HEK293 (cell line): ENCODE measurements at regions not wholly inside any gene's neighbourhood (a gene's known extent, or its start where the extent isn't known, plus 50 kb on each side); places are given as distances from the start of the nearest gene placed in this dataset.

ENCODE experiments used
- CTCF ChIA-PET: fragments of 350-600 bp; formaldehyde crosslinking; extraction: SDS; loops from one replicate; lab custom pipeline; 2021; ENCODE audit warnings: antibody characterized with exemption; lab: Yijun Ruan, JAX
- POLR2A ChIA-PET: fragments of 300-600 bp; formaldehyde crosslinking; extraction: SDS; loops from one replicate; lab custom pipeline; 2020; ENCODE audit warnings: antibody characterized with exemption, inconsistent platforms; lab: Yijun Ruan, JAX
- H3K27ac ChIP-seq: fragments of 200-500 bp; sonication (Bioruptor generic); 2 replicates; pipeline ENCODE4 v1.5.1; 2014; ENCODE audit warnings: low read depth, low read length, control low read depth, inconsistent platforms; ENCODE audit errors: extremely low read depth
- H3K36me3 ChIP-seq, 2 experiments: fragments of 200-500 bp in 1 of 2; sonication (Bioruptor generic) in 1 of 2; 1 replicate in 1 of 2; 2 replicates in 1 of 2; pipeline ENCODE4 v1.5.1; 2014 to 2017; ENCODE audit warnings: inconsistent platforms in 2 of 2, low read length in 2 of 2; ENCODE audit not compliant: control insufficient read depth in 2 of 2, insufficient read depth in 1 of 2
- H3K4me1 ChIP-seq: fragments of 200-500 bp; sonication (Bioruptor generic); 2 replicates; pipeline ENCODE4 v1.5.1; 2014; ENCODE audit warnings: mild to moderate bottlenecking, low read length, inconsistent platforms; ENCODE audit not compliant: control insufficient read depth, insufficient read depth
- H3K4me3 ChIP-seq: 2 replicates; pipeline ENCODE4 v1.5.1; 2011; ENCODE audit warnings: low read depth, mild to moderate bottlenecking, control low read depth, low read length, moderate library complexity
- H3K9me3 ChIP-seq: fragments of 200-500 bp; sonication (Bioruptor generic); 2 replicates; pipeline ENCODE4 v1.5.1; 2014; ENCODE audit warnings: low read depth, low read length, inconsistent platforms; ENCODE audit not compliant: control insufficient read depth, insufficient read depth
- BCL11A ChIP-seq: fragments of 450-650 bp; formaldehyde crosslinking; IDR thresholded peaks from 2 replicates; pipeline ENCODE4 v1.5.1; 2016; ENCODE audit warnings: low read depth, missing biosample characterization, missing genetic modification characterization
- PATZ1 ChIP-seq: fragments of 450-650 bp; formaldehyde crosslinking; IDR thresholded peaks from 2 replicates; pipeline ENCODE4 v1.5.1; 2016; ENCODE audit warnings: missing biosample characterization, missing genetic modification characterization
- PRDM2 ChIP-seq: fragments of 450-650 bp; formaldehyde crosslinking; IDR thresholded peaks from 2 replicates; pipeline ENCODE4 v1.5.1; 2016; ENCODE audit warnings: missing biosample characterization, missing genetic modification characterization, borderline replicate concordance
- PRDM4 ChIP-seq: fragments of 450-650 bp; formaldehyde crosslinking; IDR thresholded peaks from 2 replicates; pipeline ENCODE4 v1.5.1; 2017; ENCODE audit warnings: missing biosample characterization, missing genetic modification characterization
- YY2 ChIP-seq: fragments of 450-650 bp; formaldehyde crosslinking; IDR thresholded peaks from 2 replicates; pipeline ENCODE4 v1.5.1; 2016; ENCODE audit warnings: missing biosample characterization, missing genetic modification characterization
- ZBTB11 ChIP-seq: fragments of 450-650 bp; formaldehyde crosslinking; conservative IDR thresholded peaks from 2 replicates; pipeline ENCODE4 v1.5.1; 2016; ENCODE audit warnings: low read depth, missing biosample characterization, missing genetic modification characterization
- ZBTB17 ChIP-seq: fragments of 450-650 bp; formaldehyde crosslinking; IDR thresholded peaks from 2 replicates; pipeline ENCODE4 v1.5.1; 2016; ENCODE audit warnings: missing biosample characterization, missing genetic modification characterization
- ZBTB20 ChIP-seq: fragments of 450-650 bp; formaldehyde crosslinking; IDR thresholded peaks from 2 replicates; pipeline ENCODE4 v1.5.1; 2016; ENCODE audit warnings: missing biosample characterization, missing genetic modification characterization
- ZNF16 ChIP-seq: fragments of 450-650 bp; formaldehyde crosslinking; IDR thresholded peaks from 2 replicates; pipeline ENCODE4 v1.5.1; 2016; ENCODE audit warnings: low read depth, missing biosample characterization, missing genetic modification characterization
- ZNF223 ChIP-seq: fragments of 450-650 bp; formaldehyde crosslinking; IDR thresholded peaks from 2 replicates; pipeline ENCODE4 v1.5.1; 2016; ENCODE audit warnings: missing biosample characterization, missing genetic modification characterization
- ZNF248 ChIP-seq: fragments of 450-650 bp; formaldehyde crosslinking; IDR thresholded peaks from 2 replicates; pipeline ENCODE4 v1.5.1; 2017; ENCODE audit warnings: missing biosample characterization, missing genetic modification characterization
- ZNF394 ChIP-seq: fragments of 450-650 bp; formaldehyde crosslinking; IDR thresholded peaks from 2 replicates; pipeline ENCODE4 v1.5.1; 2016; ENCODE audit warnings: missing biosample characterization, missing genetic modification characterization, mild to moderate bottlenecking, moderate library complexity, borderline replicate concordance
- ZNF48 ChIP-seq: fragments of 450-650 bp; formaldehyde crosslinking; IDR thresholded peaks from 2 replicates; pipeline ENCODE4 v1.5.1; 2016; ENCODE audit warnings: missing biosample characterization, missing genetic modification characterization
- ZNF529 ChIP-seq: fragments of 450-650 bp; formaldehyde crosslinking; IDR thresholded peaks from 2 replicates; pipeline ENCODE4 v1.5.1; 2017; ENCODE audit warnings: missing genetic modification characterization, missing biosample characterization; ENCODE audit not compliant: insufficient replicate concordance
- ZNF558 ChIP-seq: fragments of 450-650 bp; formaldehyde crosslinking; IDR thresholded peaks from 2 replicates; pipeline ENCODE4 v1.5.1; 2016; ENCODE audit warnings: missing biosample characterization, missing genetic modification characterization
- ZNF600 ChIP-seq: fragments of 450-650 bp; formaldehyde crosslinking; IDR thresholded peaks from 2 replicates; pipeline ENCODE4 v1.5.1; 2016; ENCODE audit warnings: missing biosample characterization, missing genetic modification characterization
- ZNF660 ChIP-seq: fragments of 450-650 bp; IDR thresholded peaks from 2 replicates; pipeline ENCODE4 v1.5.1; 2018; ENCODE audit warnings: missing biosample characterization, mild to moderate bottlenecking, missing genetic modification characterization
- ZNF664 ChIP-seq: fragments of 450-650 bp; formaldehyde crosslinking; IDR thresholded peaks from 2 replicates; pipeline ENCODE4 v1.5.1; 2016; ENCODE audit warnings: missing biosample characterization, missing genetic modification characterization
- ZNF830 ChIP-seq: fragments of 450-650 bp; IDR thresholded peaks from 2 replicates; pipeline ENCODE4 v1.5.0; 2018; ENCODE audit warnings: missing biosample characterization, missing genetic modification characterization, low read depth, mild to moderate bottlenecking, moderate library complexity

- Histone ChIP-seq H3K27ac (no peak overlapping the region), H3K4me3 (no peak overlapping the region), H3K9me3 (no peaks in the 10 kb centered on the region), H3K4me1 (no peaks in the 10 kb centered on the region), H3K36me3 (no peaks in the 10 kb centered on the region)
- TF ChIP-seq ZNF664 (tag by site-specific recombination): no peak
- TF ChIP-seq ZNF558 (tag by site-specific recombination): no peak
- TF ChIP-seq ZNF830 (tag by site-specific recombination): no peak
- TF ChIP-seq PRDM2: no peak
- no peak for TF ChIP-seq PATZ1
- TF ChIP-seq ZNF529 (tag by site-specific recombination): no peak
- no peak for TF ChIP-seq ZBTB11 (tag by site-specific recombination)
- no peak for TF ChIP-seq ZNF16
- no peak for TF ChIP-seq ZNF248 (tag by site-specific recombination)
- TF ChIP-seq ZNF600 (tag by site-specific recombination): no peak
- no peak for TF ChIP-seq ZBTB20 (tag by site-specific recombination)
- TF ChIP-seq ZBTB17 (tag by site-specific recombination): no peak
- no peak for TF ChIP-seq ZNF660 (tag by site-specific recombination)
- no peak for TF ChIP-seq ZNF223 (tag by site-specific recombination)
- TF ChIP-seq YY2 (tag by site-specific recombination): no peak
- no peak for TF ChIP-seq ZNF394 (tag by site-specific recombination)
- TF ChIP-seq ZNF48 (tag by site-specific recombination): no peak
- no peak for TF ChIP-seq PRDM4 (tag by site-specific recombination)
- TF ChIP-seq BCL11A (tag by site-specific recombination): no peak
- ChIA-PET CTCF (interaction anchor here (0.6 kb wide), 1 partner anchor 486 kb away, joined by 3 read pairs; no protein-coding TSS in a partner anchor), POLR2A (no interaction called here)
Observed at GRCh38 chr1:69305621-69306020, 262.1 kb upstream of the LRRC7 start.
